ENCODE measurements at regions not wholly inside any gene's neighbourhood (a gene's known extent, or its start where the extent isn't known, plus 50 kb on each side); places are given as distances from the start of the nearest gene placed in this dataset.

GRCh38 chr4:186807808-186808629 lies 84.4 kb upstream of the FAT1 start:
- TF ChIP-seq POLR2A (IDR thresholded peaks at IDR 0.05; ENCODE audit: low read depth, low read length) (no peak), MAFK (IDR thresholded peaks at IDR 0.05; ENCODE audit: low read depth, low read length) (no peak), CTCF (conservative IDR thresholded peaks at IDR 0.05; ENCODE audit: low read depth, low read length) (no peak)
